Prostate gland (tissue), 2 donors: ENCODE measurements at regions not wholly inside any gene's neighbourhood (a gene's known extent, or its start where the extent isn't known, plus 50 kb on each side); places are given as distances from the start of the nearest gene placed in this dataset.
"Not testable (repeated sequence)": the region's sequence is repeated elsewhere in the genome, so short reads cannot be mapped to it uniquely, and the experiment has no call there.

Experiments used
- DNase-seq: peaks from one replicate; pipeline ENCODE4 v3.0.0-alpha.2; 2019; ENCODE audit warnings: low spot score
- H3K27ac ChIP-seq, 2 donors: fragments of 200-600 bp; sonication (generic); 2 replicates each; pipeline ENCODE4 v1.5.1; 2017 to 2019
- H3K27me3 ChIP-seq: fragments of 200-600 bp; sonication (generic); replicated peaks from 2 replicates; pipeline ENCODE4 v1.5.1; 2019; ENCODE audit not compliant: insufficient read depth
- H3K36me3 ChIP-seq, 2 donors: fragments of 200-600 bp; sonication (generic); 1 replicate in 1 of 2; 2 replicates in 1 of 2; pipeline versions ENCODE4 v1.5.1 to v1.8.1; 2017 to 2019
- H3K4me1 ChIP-seq: fragments of 200-600 bp; sonication (generic); replicated peaks from 2 replicates; pipeline ENCODE4 v1.5.1; 2019
- H3K4me3 ChIP-seq, 2 donors: fragments of 200-600 bp; sonication (generic); 2 replicates each; pipeline ENCODE4 v1.5.1; 2017 to 2019
- H3K9me3 ChIP-seq: fragments of 200-600 bp; sonication (generic); 2 replicates; pipeline ENCODE4 v1.5.1; 2017
- CTCF ChIP-seq, 4 experiments: fragments of 200-600 bp in 2 of 4; fragments of 450-650 bp in 2 of 4; sonication (generic) in 2 of 4; IDR thresholded peaks; 1 replicate in 3 of 4; 2 replicates in 1 of 4; pipeline ENCODE4 v1.5.1; 2016 to 2019; ENCODE audit warnings: antibody characterized with exemption in 4 of 4, mild to moderate bottlenecking in 2 of 4, moderate library complexity in 2 of 4
- POLR2A ChIP-seq: fragments of 450-650 bp; IDR thresholded peaks from one replicate; pipeline ENCODE4 v1.6.1; 2016; ENCODE audit warnings: antibody characterized with exemption, mild to moderate bottlenecking
- POLR2AphosphoS5 ChIP-seq: sonication (generic); formaldehyde crosslinking; IDR thresholded peaks from one replicate; pipeline ENCODE4 v1.6.1; 2017; ENCODE audit warnings: antibody characterized with exemption
- WGBS: methylation state at CpG from one replicate; pipeline ENCODE4 v1.1.5; 2018; 5-methylcytosine and 5-hydroxymethylcytosine counted together
- intact Hi-C: fragments of 100-400 bp; cut with DNase I; formaldehyde crosslinking; loops from one replicate; pipeline ENCODE4 v1.14.2; 2022

GRCh38 chrX:39063702-39064101, 262.4 kb downstream of the MID1IP1 start:
- Histone ChIP-seq H3K36me3 (no peaks in the 10 kb centered on the region), H3K4me3 (no peak overlapping the region), H3K4me1 (no peaks in the 10 kb centered on the region), H3K9me3 (no peaks in the 10 kb centered on the region), H3K27ac (no peak overlapping the region), H3K27me3 (no peaks in the 10 kb centered on the region)
- no peak for DNase-seq
- intact Hi-C loops = no loop called here
- TF ChIP-seq POLR2AphosphoS5 = no peak
- TF ChIP-seq CTCF (IDR thresholded peaks at IDR 0.05) = no peak
- TF ChIP-seq POLR2A = no peak

- Histone ChIP-seq H3K9me3 (no peaks in the 10 kb centered on the region), H3K4me1 (no peaks in the 10 kb centered on the region), H3K36me3 (no peaks in the 10 kb centered on the region), H3K4me3 (no peak overlapping the region), H3K27me3 (no peaks in the 10 kb centered on the region), H3K27ac (no peak overlapping the region)
- intact Hi-C loops = no loop called here
- DNase-seq = no peak
- TF ChIP-seq POLR2A (no peak), CTCF (IDR thresholded peaks at IDR 0.05) (no peak), POLR2AphosphoS5 (no peak)
- 44% methylated on average over 21 of the region's 21 CpGs for WGBS
These were observed 264.0 kb downstream of the MID1IP1 start for GRCh38 chrX:39065051-39065871.

- no peaks in the 10 kb centered on the region for H3K9me3 ChIP-seq
- intact Hi-C loops = no loop called here
- TF ChIP-seq POLR2A (no peak), CTCF (IDR thresholded peaks at IDR 0.05) (no peak), POLR2AphosphoS5 (no peak)
- H3K27me3 ChIP-seq = no peaks in the 10 kb centered on the region
- 76% methylated on average over 5 of the region's 5 CpGs for WGBS
- no peaks in the 10 kb centered on the region for H3K36me3 ChIP-seq
- no peak overlapping the region for H3K4me3 ChIP-seq
- H3K4me1 ChIP-seq = no peaks in the 10 kb centered on the region
- H3K27ac ChIP-seq = no peak overlapping the region
- DNase-seq = no peak
These were observed 266.6 kb downstream of the MID1IP1 start for GRCh38 chrX:39067866-39068265.

- DNase-seq, H3K9me3 ChIP-seq, H3K36me3 ChIP-seq, H3K4me1 ChIP-seq, H3K27ac ChIP-seq, H3K4me3 ChIP-seq, H3K27me3 ChIP-seq, intact Hi-C loops: not testable (repeated sequence)
- WGBS = 85% methylated on average over 1 of the region's 1 CpG
These were observed 267.4 kb downstream of the MID1IP1 start for GRCh38 chrX:39068634-39069033.

GRCh38 chrX:39070009-39070408, 268.8 kb downstream of the MID1IP1 start:
- Histone ChIP-seq H3K27me3 (no peaks in the 10 kb centered on the region), H3K36me3 (no peaks in the 10 kb centered on the region), H3K4me1 (no peaks in the 10 kb centered on the region), H3K27ac (no peak overlapping the region), H3K4me3 (no peak overlapping the region), H3K9me3 (no peaks in the 10 kb centered on the region)
- intact Hi-C loops = no loop called here
- no peak for DNase-seq
- 95% methylated on average over 8 of the region's 28 CpGs for WGBS
- TF ChIP-seq CTCF (IDR thresholded peaks at IDR 0.05) = no peak
- TF ChIP-seq POLR2AphosphoS5 = no peak
- TF ChIP-seq POLR2A = no peak
